Activated CD4-positive, alpha-beta T cell treated with anti-CD3 and anti-CD28 coated beads for 4 hours (primary cell): ENCODE measurements at regions not wholly inside any gene's neighbourhood (a gene's known extent, or its start where the extent isn't known, plus 50 kb on each side); places are given as distances from the start of the nearest gene placed in this dataset.

Experiments used
- DNase-seq, 2 donors: peaks; one replicate each; pipeline ENCODE4 v3.0.0-alpha.2; 2020

- no peak for DNase-seq
Measured at GRCh38 chr9:79801459-79801858, 229.7 kb downstream of the TLE4 start.

GRCh38 chr9:79800578-79800977 is 228.8 kb downstream of the TLE4 start:
- no peak for DNase-seq

GRCh38 chr9:79799691-79800335 is 228.0 kb downstream of the TLE4 start:
- no peak for DNase-seq

GRCh38 chr9:79798450-79798849 is 226.7 kb downstream of the TLE4 start:
- no peak for DNase-seq

- no peak for DNase-seq
Measured at GRCh38 chr9:79796411-79796810, 224.6 kb downstream of the TLE4 start.

GRCh38 chr9:79788662-79789061 is 216.9 kb downstream of the TLE4 start:
- no peak for DNase-seq

GRCh38 chr9:79781263-79781662 is 209.5 kb downstream of the TLE4 start:
- no peak for DNase-seq

- no peak for DNase-seq
Measured at GRCh38 chr9:79780559-79780958, 208.8 kb downstream of the TLE4 start.

GRCh38 chr9:79779901-79780300 is 208.1 kb downstream of the TLE4 start:
- no peak for DNase-seq

GRCh38 chr9:79778581-79778980 is 206.8 kb downstream of the TLE4 start:
- DNase-seq = no peak

GRCh38 chr9:79776581-79776980 is 204.8 kb downstream of the TLE4 start:
- no peak for DNase-seq
